GM18868 (cell line): ENCODE measurements at regions not wholly inside any gene's neighbourhood (a gene's known extent, or its start where the extent isn't known, plus 50 kb on each side); places are given as distances from the start of the nearest gene placed in this dataset.
"Not testable (repeated sequence)": the region's sequence is repeated elsewhere in the genome, so short reads cannot be mapped to it uniquely, and the experiment has no call there.

Experiments used
- ATAC-seq: cut with Tn5 transposase; IDR thresholded peaks from one replicate; pipeline ENCODE4 v1.9.1; 2021; ENCODE audit warnings: mild to moderate bottlenecking, moderate library complexity; ENCODE audit not compliant: unreplicated experiment

DNA sequence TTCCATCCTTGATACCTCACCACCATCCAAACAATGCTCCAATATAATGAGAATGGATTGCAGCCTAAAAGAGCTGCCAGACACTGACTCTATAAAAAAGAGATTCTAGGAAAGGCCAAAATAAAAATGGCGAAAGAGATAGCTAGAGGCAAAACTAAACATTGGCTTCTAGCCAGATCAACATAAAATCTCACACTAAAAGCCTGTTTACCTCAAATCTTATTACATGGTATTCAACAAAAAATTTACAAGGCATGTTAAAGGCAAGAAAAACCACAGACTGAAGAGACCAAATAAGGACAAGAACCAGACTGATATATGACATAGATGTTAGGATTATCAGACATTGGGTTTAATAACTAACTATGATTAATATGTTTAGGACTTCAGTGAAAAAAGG lies 1127.0 kb downstream of the DNAJB9 start:
- ATAC-seq: no peak

DNA sequence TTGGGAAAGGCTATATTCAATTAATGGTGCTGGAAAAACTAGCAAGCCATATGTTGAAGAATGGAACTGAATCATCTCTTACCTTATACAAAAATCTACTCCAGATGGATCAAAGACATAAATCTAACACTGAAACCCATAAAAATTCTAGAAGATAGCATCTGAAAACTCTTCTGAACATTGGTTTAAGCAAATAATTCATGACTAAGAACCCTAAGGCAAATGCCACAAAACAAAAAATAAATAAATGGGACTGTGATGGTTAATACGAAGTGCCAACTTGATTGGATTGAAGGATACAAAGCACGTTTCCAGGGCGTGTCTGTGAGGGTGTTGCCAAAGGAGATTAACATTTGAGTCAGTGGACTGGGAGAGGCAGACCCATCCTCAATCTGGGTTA lies 1130.0 kb downstream of the DNAJB9 start:
- ATAC-seq: no peak

DNA sequence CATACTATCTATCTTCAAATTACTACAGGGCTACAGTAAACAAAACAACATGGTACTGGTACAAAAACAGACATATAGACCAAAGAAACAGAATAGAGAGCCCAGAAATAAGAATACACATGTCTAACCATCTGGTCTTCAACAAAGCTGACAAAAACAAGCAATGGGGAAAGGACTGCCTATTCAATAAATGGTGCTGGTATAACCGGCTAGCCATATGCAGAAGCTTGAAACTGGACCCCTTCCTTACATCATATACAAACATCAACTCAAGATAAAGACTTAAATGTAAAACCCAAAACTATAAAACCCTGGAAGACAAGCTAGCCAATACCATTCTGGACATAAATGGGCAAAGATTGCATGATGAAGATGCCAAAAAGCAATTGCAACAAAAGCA lies 1143.7 kb downstream of the DNAJB9 start:
- no peak for ATAC-seq

DNA sequence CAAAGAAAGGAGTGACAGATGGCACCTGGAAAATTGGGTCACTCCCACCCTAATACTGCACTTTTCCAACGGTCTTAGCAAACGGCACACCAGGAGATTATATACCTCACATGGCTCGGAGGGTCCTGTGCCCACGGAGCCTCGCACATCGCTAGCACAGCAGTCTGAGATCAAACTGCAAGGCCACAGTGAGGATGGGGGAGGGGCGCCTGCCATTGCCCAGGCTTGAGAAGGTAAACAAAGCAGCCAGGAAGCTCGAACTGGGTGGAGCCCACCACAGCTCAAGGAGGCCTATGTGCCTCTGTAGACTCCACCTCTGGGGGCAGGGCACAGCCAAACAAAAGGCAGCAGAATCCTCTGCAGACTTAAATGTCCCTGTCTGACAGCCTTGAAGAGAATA lies 1149.7 kb downstream of the DNAJB9 start:
- ATAC-seq: not testable (repeated sequence)

DNA sequence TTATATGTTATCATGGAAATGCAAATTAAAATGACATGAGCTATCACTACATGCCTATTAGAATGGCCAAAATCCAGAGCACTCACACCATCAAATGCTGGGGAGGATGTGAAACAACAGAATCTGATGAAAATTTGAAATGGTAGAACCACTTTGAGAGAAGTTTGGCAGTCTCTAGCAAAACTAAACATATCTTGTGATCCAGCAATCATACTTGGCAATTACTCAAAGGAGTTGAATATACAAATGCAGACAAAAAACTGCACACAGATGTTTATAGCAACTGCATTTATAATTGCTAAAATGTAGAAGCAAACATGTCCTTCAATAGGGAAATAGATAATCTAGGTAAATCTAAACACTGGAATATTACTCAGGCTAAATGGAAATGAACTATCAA lies 1164.9 kb downstream of the DNAJB9 start:
- no peak for ATAC-seq

DNA sequence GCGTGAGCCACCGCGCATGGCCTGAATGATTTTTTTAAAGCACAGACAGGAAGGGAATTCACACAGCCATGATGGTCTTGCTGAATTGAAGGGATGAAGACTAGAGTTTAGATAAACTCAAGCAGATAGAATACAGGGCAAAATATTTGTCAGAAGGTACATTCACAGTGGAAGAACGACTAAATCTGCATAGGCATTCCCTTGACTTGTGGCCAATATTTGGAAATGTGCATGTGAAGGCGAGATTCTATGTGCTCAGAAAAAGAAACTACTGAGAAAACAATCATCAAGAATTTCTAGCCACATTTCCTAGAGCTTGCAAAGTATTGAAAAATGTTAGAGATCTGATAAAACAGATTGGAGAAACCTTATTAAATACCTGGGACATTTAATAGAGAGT lies 1166.2 kb downstream of the DNAJB9 start:
- ATAC-seq: no peak

DNA sequence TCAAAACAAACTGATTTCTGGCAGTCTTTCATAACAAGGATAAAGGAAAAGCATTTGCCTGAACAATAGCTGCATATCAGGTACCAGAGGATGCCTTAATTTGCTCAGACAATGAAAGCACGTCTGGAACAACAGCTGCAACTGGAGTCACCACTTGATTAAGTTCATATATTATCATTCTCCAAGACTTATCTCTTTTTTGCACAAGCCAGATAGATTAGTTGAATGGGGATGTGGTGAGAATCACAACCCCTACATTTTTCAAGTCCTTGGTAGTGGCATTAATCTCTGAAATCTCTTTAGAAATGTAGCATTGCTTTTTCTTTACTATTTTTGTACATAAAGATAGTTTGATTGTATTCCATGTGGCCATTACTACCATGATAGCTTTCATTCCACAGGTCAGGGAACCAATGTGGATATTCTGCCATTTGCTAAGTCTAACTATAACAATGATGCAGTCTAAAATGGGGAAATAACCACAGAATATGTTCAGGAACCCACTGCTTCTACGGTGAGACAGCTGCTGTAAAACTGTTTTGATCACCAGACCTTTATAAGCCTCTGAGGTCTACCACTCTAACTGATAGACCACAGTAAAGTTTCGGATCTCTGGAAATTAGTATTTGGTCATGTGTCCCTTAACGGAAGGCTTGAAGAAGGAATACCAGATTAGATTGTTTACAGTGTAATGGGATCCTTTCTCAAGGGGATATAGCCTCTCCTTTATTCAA lies 1176.2 kb downstream of the DNAJB9 start:
- ATAC-seq: no peak

DNA sequence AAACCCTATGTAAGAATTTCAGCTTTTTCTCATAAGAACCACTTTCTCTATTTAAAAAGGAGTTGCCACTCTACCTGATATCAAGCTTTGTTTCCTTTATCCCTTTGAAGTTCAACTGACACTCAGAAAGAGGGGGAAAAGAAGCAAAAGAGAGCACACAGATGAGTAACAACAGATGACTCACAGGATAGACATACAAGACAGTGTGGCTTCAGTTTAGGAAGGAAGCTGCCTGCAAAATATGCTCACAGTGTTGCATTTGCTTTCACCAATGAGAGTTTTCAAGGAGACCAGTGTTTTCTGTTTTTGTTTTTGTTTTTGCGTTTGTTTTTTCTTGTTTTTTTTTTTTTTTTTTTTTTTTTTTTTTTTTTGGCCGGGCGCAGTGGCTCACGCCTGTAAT lies 1181.6 kb downstream of the DNAJB9 start:
- no peak for ATAC-seq

DNA sequence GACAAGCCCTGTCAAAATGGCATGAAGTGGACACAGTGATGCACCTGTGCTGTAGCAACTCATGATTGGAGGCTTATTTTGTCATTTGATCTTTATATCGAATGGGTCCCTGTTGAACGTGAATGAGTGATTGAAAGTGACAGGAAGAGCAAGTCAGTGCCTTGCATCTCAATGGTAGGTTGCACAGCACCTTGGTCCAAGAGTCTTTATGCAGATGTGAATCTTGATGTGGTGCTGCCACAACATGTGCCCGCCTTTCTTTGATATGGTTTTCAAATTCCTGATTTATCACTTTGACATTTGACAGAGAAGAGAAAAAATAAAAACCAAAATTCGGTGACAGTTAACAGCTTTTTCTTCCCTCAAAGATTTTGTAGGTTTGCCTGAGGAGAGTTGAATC lies 1182.4 kb downstream of the DNAJB9 start:
- ATAC-seq: no peak

DNA sequence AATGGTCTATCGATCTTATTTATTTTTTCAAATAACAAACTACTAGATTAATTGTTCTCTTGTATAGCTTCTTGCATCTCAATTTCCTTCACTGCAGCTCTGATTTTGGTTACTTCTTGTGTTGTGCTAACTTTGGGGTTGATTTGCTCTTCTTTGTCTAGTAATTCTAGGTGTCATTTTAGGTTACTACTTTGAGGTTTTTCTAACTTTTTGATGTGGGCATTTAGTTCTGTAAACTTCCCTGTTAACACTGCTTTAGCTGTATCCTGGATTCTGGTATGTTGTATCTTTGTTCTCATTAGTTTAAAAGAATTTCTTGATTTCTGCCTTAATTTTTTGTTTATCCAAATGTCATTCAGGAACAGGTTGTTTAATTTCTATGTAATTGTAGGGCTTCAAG lies 1188.0 kb downstream of the DNAJB9 start:
- ATAC-seq: no peak

DNA sequence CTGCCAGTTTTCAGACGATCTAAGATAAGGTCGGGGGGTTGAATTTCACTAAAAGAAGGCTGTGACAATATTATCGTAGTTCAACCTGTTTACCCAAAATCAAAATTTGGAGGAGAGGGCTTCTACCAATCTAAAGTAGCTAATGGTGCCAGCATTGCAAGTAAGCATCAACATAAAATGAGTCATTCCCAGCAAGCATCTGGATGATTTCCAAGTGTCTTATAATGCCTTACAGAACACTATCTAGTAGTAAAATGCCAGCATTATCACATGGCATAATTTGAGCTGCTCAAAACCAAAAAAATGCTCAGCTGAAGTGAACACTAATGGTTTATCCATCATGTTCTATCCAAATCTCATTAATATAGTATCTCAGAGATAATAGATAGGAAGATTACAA lies 1193.9 kb downstream of the DNAJB9 start:
- no peak for ATAC-seq

DNA sequence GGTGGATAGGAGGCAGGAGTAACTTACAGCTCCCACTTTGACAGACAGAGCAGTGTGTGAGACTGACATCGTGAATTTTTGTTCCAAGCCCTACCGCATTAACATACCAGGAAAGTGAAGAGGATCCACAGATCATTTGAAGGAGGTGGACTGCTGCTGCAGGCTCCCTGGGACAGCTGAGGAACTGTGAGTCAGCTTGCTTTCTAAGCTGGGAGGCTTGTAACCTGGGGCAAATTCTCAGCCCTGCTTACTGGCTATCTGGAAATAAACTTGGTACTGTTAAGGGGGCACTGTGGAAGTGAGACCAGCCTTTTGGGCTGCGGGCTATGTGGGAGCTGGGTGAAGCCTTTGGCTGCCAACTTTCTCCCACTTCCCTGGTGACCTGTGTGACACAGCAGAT lies 1202.5 kb downstream of the DNAJB9 start:
- no peak for ATAC-seq

DNA sequence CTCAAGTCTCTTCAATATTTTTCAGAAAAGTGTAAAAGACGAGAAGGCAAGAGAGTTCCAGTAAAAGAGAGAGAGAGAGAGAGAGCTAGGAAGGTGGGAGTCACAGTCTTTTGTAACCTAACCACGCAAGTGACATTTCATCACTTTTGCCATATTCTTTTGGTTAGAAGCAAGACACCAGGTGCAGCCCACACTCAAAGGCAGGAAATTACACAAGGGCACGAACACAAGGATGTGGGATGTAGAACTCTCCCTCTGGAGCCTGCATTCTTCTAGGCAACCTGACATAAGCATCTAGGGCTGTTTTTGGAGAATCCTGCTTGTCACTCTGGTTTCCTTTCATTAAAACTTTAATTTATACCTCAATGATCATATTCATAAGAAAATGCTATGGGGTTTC lies 1213.1 kb downstream of the DNAJB9 start:
- ATAC-seq: no peak

DNA sequence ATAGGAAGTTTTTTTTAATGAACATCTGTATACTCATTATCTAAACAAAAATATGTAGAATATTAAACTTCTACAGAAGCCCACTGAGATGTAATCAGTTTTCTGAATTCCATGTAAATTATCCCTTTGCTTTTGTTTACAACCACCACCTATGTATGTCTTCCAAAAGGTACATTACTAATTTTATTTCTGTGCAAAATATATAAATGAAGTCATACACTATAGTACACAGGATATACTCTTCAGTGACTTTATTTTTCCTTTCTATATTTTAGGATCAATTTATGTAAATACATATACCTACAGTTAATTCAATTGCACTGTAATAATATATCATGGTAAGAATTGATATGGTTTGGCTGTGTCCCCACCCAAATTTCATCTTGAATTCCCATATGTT lies 1236.9 kb downstream of the DNAJB9 start:
- ATAC-seq: no peak

DNA sequence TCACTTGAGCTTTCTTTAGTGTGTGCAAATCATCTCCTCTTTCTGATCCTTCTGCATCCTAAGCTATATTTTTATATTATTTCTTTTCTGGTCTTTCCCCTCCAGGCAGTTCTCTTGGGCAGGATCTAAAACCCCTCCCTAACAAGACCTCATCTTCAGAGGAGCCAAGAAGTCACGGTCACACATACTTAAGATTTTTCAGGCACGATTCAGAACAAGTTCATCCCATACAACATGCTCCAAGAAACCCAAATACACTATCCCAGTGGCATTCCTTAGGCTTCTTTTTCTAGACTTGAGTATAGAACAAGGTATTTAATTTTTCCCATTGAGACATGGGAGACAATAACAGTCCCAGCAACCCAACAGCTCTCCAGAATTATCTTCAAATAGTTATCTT lies 1251.5 kb downstream of the DNAJB9 start:
- no peak for ATAC-seq

DNA sequence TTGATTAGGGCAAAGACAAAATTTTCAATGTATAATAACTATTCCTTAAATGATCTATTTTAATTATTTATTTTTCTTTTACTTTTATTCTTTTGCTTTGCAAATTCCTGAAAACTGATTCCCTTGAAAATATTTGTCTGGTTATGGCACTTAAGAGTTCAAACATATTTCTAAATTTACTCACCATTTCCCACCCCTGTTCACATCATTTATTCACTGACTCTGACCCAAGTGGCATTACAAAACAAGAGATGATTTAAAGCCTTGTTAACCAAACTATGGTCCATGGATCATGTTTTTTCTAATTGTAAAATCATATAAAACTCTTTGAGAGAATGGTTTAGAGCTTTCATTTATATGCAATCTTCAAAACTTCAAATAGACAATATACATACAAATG lies 1256.1 kb upstream of the LRRN3 start:
- ATAC-seq: no peak

DNA sequence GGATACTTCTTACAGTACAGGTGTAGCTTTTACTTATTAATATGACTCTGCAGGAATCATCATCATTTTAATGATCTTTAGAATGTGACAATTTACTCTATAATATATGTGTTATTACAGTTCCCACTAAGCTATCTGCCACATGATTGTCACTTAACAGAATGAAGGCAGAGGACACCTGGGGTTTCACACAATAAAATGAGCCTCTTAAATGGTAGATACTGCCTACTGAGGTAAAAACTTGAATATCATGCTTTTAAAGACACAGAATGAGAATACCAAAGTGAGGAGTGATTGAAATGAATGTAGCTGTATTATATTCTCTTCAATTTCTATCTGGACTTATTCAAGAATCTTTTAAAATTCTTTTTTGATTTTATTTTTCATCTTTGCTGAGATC lies 1255.3 kb upstream of the LRRN3 start:
- ATAC-seq: no peak

DNA sequence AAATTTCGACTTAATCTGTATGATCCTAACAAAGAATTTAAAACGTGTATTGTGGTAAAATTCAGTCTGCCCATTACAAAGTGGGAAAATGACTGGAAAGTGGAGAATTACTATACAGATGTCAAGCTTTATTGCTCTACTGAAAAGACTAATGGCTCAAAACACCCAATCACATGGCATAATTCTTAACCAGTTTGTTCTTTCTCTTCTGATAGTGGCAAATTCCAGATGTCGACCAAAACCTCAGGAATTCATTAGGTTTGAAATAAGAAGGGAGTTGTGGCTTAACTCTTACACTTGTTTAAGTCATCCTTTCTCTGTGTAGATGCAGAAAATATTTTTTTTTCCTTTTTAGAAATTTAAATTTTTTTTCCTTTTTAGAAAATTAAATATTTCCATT lies 1254.9 kb upstream of the LRRN3 start:
- no peak for ATAC-seq

DNA sequence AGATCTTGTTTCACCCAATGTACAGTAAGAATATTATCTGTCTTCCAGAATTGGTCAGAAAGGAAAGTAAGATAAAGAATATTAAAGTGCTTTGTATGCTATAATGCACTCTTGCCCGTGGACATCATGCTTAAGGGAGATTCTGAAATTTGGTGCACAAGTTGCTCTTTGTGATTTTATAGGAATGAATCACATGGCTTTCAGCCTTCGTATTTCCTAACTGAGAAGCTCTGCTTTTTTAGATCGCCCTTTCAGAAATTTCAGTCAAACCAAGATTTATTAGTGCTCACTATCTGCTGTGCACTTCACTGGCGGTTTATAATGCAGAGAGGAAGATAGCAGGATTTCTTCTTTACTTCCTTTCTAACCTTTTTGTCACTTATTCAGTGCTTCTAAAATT lies 1248.5 kb upstream of the LRRN3 start:
- no peak for ATAC-seq

DNA sequence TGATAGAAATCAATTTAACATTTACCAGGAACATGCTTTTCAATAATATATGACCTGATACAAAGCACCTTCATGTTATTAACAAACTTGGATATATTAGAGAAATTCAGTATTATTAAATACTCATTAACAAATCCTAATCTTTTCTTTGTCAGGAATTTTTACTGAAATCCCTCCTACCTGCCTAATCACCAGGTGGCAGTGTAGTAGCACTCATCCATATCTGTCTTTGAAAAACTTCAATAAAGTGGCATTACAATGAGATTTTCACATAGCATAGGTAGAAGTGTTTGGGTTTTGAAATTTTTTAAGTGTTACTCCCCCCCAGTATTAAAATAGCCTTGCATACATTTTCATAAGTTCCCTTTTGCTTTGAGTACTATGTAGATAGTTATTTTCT lies 1246.6 kb upstream of the LRRN3 start:
- no peak for ATAC-seq

DNA sequence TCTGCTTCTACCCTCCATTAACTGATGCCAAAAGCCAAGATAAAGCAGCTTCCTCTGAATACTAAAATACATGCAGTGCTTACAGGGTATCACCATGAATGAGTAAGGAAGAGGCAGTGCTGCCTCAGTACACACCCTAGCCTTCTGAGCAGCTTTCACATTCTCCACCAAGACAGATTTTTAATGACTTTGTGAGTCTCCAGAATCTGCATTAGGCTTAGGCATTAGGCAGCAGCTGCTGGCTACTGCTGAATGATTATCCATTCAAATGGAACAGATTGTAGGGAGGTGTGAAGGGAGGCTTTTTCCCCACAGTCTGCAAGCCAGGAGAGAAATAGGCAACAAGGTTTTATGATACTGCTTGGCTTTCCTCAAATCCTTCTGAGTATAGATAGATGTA lies 1226.7 kb upstream of the LRRN3 start:
- no peak for ATAC-seq

DNA sequence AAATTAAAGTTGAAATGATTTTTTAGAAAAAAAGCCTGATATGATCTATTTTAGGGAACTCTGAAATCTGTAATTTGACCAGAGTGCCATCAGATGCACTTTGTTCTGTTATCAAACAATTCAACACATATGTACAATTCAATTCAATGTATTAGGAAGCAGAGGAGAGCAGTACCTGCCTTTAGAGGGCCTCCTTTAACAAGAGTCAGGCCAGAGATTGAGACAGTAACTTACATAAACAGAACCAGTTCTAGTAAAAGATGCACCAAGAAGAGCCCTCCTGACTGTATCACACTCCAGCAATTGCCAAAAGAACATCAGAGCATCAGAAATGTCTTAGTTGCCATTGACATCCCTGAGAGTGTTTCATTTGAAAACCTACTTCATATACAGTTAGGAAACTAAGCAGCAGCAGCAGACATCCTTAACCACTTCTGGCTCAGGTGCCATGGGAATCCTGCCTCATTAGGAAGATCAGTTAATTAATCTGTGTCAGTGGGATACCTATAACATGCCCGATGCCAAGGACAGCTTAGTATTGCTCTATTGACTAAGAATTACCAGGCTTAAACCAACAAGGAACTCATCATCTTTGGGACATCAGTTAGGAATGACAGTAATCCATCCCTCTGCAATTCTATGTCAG lies 1222.6 kb upstream of the LRRN3 start:
- no peak for ATAC-seq

DNA sequence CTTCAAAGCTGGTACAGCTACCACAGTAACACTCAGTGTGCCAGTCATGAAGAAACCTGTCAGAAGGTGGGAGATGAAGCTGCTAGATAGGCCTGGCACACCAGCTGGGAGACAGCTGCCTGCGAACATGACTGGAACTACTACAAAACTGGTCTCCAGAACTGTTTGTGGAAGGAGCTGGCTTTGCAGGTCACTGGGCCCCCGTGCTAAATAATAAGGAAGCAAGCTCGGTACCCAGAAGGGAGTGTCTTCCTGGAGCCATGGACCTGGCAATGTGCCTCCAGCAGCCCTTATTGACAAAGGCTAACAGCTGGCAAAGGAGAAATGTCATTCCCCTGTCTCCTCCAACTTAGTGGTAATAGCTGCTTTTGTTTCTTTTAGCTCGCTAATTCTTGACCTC lies 1217.6 kb upstream of the LRRN3 start:
- no peak for ATAC-seq
